ENCODE measurements at regions not wholly inside any gene's neighbourhood (a gene's known extent, or its start where the extent isn't known, plus 50 kb on each side); places are given as distances from the start of the nearest gene placed in this dataset.

DNA sequence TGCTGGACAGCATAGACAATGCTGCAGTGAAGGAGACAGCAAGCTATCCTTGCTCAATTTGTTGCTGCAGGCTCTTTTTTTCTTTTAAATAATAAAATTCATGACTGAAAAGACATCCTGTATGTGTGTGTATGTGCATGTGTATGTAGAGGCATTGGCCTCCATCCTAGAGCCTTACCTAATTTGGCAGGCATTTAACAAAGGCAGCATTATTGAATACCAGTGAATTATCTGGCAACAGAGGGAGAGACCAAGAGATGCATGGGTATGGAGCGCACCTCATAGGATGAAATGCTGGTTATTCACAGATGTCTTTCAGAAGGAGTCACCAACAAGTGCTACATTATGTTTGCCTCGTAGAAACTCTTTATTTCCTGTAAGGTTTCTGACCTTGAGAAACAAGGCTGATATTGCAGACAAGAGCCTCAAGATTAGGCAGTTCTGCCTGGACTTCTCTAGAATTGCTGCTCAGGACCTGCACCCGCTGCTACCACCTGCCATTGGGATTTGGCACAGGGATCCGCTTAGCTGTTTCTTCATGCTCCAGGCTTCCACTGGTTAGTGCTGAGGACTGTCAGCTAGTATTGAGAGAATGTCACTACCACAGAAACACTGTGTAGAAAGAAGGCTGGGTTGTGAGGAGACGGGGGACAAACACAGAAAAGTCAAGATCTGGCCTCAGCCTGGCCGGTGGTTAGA lies 247.7 kb upstream of the RFX3 start:
- ATAC-seq = no peak

DNA sequence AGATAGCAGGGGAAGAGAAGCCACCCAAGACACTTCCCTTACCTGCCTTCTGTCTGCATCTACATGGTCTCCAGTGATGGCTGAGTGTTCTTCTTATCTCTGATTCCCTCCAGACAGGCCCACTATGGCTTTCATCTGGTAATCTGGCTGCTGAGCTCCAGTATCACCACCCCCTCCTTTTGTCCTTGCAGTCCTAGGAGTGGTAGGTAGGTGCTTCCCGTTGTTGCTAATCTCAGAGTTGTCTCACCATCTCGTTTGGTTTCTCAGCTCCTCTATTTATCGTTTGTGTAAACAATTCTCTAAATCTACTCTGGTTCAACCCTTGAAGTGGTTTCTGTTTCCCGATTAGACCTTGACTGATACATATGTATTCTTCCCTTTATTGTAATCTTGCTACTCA lies 243.8 kb upstream of the RFX3 start:
- no peak for ATAC-seq
- Mint-ChIP-seq H3K9me3 (no peaks in the 10 kb centered on the region), H3K4me3 (no peak overlapping the region), H3K4me1 (no peaks in the 10 kb centered on the region), H3K36me3 (ENCODE audit: low read depth) (no peaks in the 10 kb centered on the region), H3K27ac (no peak overlapping the region), H3K27me3 (peaks cover 13% of the 10 kb centered on the region)
- DNase-seq = no peak

More for the DNA sequence above, 247.7 kb upstream of the RFX3 start:
- peaks cover 7% of the 10 kb centered on the region for H3K27me3 Mint-ChIP-seq
- no peak for DNase-seq
- H3K4me1 Mint-ChIP-seq = no peaks in the 10 kb centered on the region
- H3K9me3 Mint-ChIP-seq = no peaks in the 10 kb centered on the region
- H3K4me3 Mint-ChIP-seq = no peak overlapping the region
- H3K36me3 Mint-ChIP-seq (ENCODE audit: low read depth) = no peaks in the 10 kb centered on the region
- H3K27ac Mint-ChIP-seq = no peak overlapping the region

- ATAC-seq (no peak), DNase-seq (no peak)
- H3K9me3 Mint-ChIP-seq = no peaks in the 10 kb centered on the region
- no peaks in the 10 kb centered on the region for H3K4me1 Mint-ChIP-seq
- H3K27ac Mint-ChIP-seq = no peak overlapping the region
- H3K36me3 Mint-ChIP-seq (ENCODE audit: low read depth) = no peaks in the 10 kb centered on the region
- no peak overlapping the region for H3K4me3 Mint-ChIP-seq
- H3K27me3 Mint-ChIP-seq = peaks cover 13% of the 10 kb centered on the region
These were observed 243.1 kb upstream of the RFX3 start for GRCh38 chr9:3768712-3769457.

DNA sequence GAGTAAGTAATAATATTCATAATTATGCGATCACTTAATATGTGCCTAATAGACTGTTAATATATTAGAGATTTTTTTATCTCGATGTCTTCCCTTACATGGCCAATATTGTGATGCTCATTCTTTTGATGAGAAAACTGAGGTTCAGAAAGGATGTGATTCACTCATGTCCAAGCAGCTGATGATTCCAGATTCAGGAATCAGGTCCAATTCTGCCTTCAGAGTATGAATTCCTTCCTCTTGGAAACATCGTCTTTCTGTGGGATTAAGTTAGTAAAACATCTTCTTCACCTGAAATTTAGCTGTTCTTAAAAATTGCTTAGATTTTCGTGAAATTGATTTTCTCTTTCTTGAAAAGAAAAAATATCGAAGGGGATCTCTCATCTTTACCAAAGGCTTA lies 242.5 kb upstream of the RFX3 start:
- no peaks in the 10 kb centered on the region for H3K36me3 Mint-ChIP-seq (ENCODE audit: low read depth)
- no peak overlapping the region for H3K4me3 Mint-ChIP-seq
- no peak for DNase-seq
- peaks cover 13% of the 10 kb centered on the region for H3K27me3 Mint-ChIP-seq
- no peak for ATAC-seq
- H3K4me1 Mint-ChIP-seq = no peaks in the 10 kb centered on the region
- no peak overlapping the region for H3K27ac Mint-ChIP-seq
- H3K9me3 Mint-ChIP-seq = no peaks in the 10 kb centered on the region

DNA sequence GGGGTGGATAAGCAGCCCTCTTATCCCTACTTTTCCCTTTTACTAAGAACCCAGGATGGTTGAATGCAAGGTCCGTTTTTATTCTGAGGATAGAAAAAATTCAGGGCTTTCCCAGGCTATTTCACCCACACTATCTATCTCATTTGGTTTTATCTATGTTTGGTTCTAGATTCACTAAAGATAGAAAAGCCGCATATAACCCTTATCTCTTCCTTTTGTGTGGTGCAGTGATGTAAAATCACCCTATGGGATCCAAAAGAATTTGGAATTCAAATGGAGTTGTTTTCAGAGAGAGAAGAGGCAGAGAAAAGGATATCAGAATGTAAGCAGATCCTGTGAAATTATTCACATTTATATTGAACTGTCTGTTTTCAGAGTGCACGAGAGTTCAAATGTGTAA lies 236.3 kb upstream of the RFX3 start:
- Mint-ChIP-seq H3K9me3 (no peaks in the 10 kb centered on the region), H3K36me3 (ENCODE audit: low read depth) (no peaks in the 10 kb centered on the region), H3K4me1 (peaks cover 12% of the 10 kb centered on the region), H3K27ac (no peak overlapping the region), H3K27me3 (peaks cover 11% of the 10 kb centered on the region), H3K4me3 (no peak overlapping the region)
- ATAC-seq (no peak), DNase-seq (no peak)

DNA sequence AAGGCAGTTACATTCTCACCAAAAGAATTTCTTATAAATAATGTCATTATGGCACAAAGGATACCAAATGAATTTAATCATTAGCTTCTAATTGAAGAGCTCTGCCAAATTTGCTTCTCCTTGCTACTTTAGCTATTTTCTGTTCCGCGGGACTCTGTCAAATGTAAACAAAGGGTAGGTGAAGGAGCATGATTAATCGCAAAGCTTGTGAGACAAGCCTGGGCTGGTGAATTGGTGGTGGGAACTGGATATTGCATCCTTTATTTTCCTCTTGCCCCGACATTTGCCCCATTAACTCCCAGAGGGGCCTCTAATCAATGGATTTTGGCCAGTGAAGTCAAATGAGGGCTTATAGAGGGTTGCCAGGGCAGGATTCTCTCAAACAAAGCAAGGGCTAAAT lies 234.2 kb upstream of the RFX3 start:
- Mint-ChIP-seq H3K27me3 (peaks cover 2% of the 10 kb centered on the region), H3K4me1 (peaks cover 12% of the 10 kb centered on the region), H3K9me3 (no peaks in the 10 kb centered on the region), H3K4me3 (no peak overlapping the region), H3K27ac (no peak overlapping the region), H3K36me3 (ENCODE audit: low read depth) (no peaks in the 10 kb centered on the region)
- DNase-seq (no peak), ATAC-seq (no peak)

- ATAC-seq (no peak), DNase-seq (no peak)
- Mint-ChIP-seq H3K27ac (no peak overlapping the region), H3K4me1 (peaks cover 12% of the 10 kb centered on the region), H3K36me3 (ENCODE audit: low read depth) (no peaks in the 10 kb centered on the region), H3K9me3 (no peaks in the 10 kb centered on the region), H3K27me3 (peaks cover 2% of the 10 kb centered on the region), H3K4me3 (no peak overlapping the region)
These were observed 233.2 kb upstream of the RFX3 start for GRCh38 chr9:3758816-3759576.

DNA sequence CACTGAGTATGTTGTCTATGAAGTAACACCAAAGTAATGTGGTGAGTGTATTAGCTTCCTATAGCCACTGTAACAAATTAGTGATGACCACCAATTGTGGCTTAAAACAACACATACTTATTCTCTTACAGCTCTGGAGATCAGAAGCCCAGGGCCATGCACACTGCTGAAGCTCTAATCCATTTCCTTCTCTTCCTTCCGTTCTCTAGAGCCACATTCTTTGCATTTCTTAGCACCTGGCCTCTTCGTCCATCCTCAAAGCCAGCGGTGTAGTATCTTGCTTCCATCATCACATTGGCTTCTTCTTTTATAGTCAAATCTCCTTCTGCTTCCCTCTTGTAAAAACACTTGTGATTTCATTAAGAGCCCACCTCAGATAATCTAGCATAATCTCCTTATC lies 230.3 kb upstream of the RFX3 start:
- ATAC-seq (no peak), DNase-seq (no peak)
- peaks cover 2% of the 10 kb centered on the region for H3K27me3 Mint-ChIP-seq
- H3K27ac Mint-ChIP-seq = no peak overlapping the region
- H3K9me3 Mint-ChIP-seq = no peaks in the 10 kb centered on the region
- no peak overlapping the region for H3K4me3 Mint-ChIP-seq
- no peaks in the 10 kb centered on the region for H3K36me3 Mint-ChIP-seq (ENCODE audit: low read depth)
- peaks cover 20% of the 10 kb centered on the region for H3K4me1 Mint-ChIP-seq

- Mint-ChIP-seq H3K27ac (no peak overlapping the region), H3K4me3 (no peak overlapping the region), H3K4me1 (peaks cover 32% of the 10 kb centered on the region), H3K9me3 (peaks cover 8% of the 10 kb centered on the region), H3K36me3 (ENCODE audit: low read depth) (no peaks in the 10 kb centered on the region), H3K27me3 (peaks cover 3% of the 10 kb centered on the region)
- DNase-seq (peak; percentile 12), ATAC-seq (no peak)
These were observed 225.4 kb upstream of the RFX3 start for GRCh38 chr9:3751125-3751758.

- no peak for DNase-seq
- Mint-ChIP-seq H3K4me3 (no peak overlapping the region), H3K4me1 (peaks cover 38% of the 10 kb centered on the region), H3K36me3 (ENCODE audit: low read depth) (no peaks in the 10 kb centered on the region), H3K27me3 (peaks cover 3% of the 10 kb centered on the region), H3K9me3 (peaks cover 12% of the 10 kb centered on the region), H3K27ac (no peak overlapping the region)
- ATAC-seq = no peak
These were observed 224.5 kb upstream of the RFX3 start for GRCh38 chr9:3750321-3750720.

- peaks cover 5% of the 10 kb centered on the region for H3K27me3 Mint-ChIP-seq
- peak; percentile 99 for ATAC-seq
- H3K9me3 Mint-ChIP-seq = peaks cover 12% of the 10 kb centered on the region
- peak; percentile 32 for DNase-seq
- peak overlapping the region; percentile 85 for H3K27ac Mint-ChIP-seq
- no peak overlapping the region for H3K4me3 Mint-ChIP-seq
- peaks cover 46% of the 10 kb centered on the region for H3K4me1 Mint-ChIP-seq
- H3K36me3 Mint-ChIP-seq (ENCODE audit: low read depth) = no peaks in the 10 kb centered on the region
These were observed 220.8 kb upstream of the RFX3 start for GRCh38 chr9:3746296-3747275.

DNA sequence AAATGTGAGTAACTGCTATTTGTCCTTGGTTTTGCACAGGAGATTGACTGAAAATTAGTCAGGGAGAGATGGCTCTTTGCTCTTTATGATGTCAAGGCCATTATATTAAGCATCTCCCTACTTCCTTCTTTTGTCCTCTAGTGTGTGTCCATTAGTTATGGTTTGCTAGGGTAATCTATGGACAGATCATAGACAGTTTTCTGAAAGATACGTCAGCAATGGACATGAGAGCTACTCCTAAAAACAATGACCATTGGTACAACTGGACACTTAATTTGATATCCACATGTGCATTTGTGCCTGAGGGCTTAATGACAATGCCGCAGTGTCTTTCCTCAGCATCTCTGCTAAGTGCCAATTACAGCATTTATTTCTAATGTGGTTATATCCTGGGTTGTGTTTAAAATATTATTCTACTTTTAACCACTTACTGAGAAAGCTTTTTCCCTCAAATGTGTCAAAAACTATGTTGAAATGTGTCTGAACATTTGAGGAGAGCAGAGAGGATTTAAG lies 218.2 kb upstream of the RFX3 start:
- Mint-ChIP-seq H3K27me3 (peaks cover 5% of the 10 kb centered on the region), H3K27ac (no peak overlapping the region), H3K4me3 (no peak overlapping the region), H3K36me3 (ENCODE audit: low read depth) (no peaks in the 10 kb centered on the region), H3K9me3 (peaks cover 8% of the 10 kb centered on the region), H3K4me1 (peaks cover 36% of the 10 kb centered on the region)
- DNase-seq = no peak
- no peak for ATAC-seq

- no peak for DNase-seq
- Mint-ChIP-seq H3K27me3 (peaks cover 2% of the 10 kb centered on the region), H3K36me3 (ENCODE audit: low read depth) (no peaks in the 10 kb centered on the region), H3K4me3 (no peak overlapping the region), H3K27ac (no peak overlapping the region), H3K9me3 (peaks cover 4% of the 10 kb centered on the region), H3K4me1 (peaks cover 31% of the 10 kb centered on the region)
- peak; percentile 26 for ATAC-seq
These were observed 216.8 kb upstream of the RFX3 start for GRCh38 chr9:3742586-3742985.

All from activated naive CD8-positive, alpha-beta T cell treated with anti-CD3 and anti-CD28 coated beads, Interleukin-2, amount 50 U/mL, for 24 hours (primary cell).